Spleen (tissue), 11 donors: ENCODE measurements at regions not wholly inside any gene's neighbourhood (a gene's known extent, or its start where the extent isn't known, plus 50 kb on each side); places are given as distances from the start of the nearest gene placed in this dataset.
"Not testable (repeated sequence)": the region's sequence is repeated elsewhere in the genome, so short reads cannot be mapped to it uniquely, and the experiment has no call there.

ENCODE experiments used
- DNase-seq: peaks from one replicate; pipeline ENCODE4 v3.0.0-alpha.2; 2020
- H3K27ac ChIP-seq, 8 donors: fragments of 200-600 bp; sonication (generic) in 7 of 8; 1 replicate in 4 of 8; 2 replicates in 4 of 8; pipeline versions ENCODE4 v1.5.0 to v1.8.0; 2016 to 2021; ENCODE audit warnings: inconsistent platforms in 4 of 8, mild to moderate bottlenecking in 4 of 8, moderate library complexity in 1 of 8
- H3K27me3 ChIP-seq, 7 donors: fragments of 200-600 bp; sonication (generic) in 6 of 7; replicated peaks in 1 of 7; 1 replicate in 4 of 7; 2 replicates in 3 of 7; pipeline versions ENCODE4 v1.5.0 to v1.8.0; 2016 to 2021; ENCODE audit warnings: inconsistent platforms in 3 of 7, mild to moderate bottlenecking in 1 of 7
- H3K36me3 ChIP-seq, 6 donors: fragments of 200-600 bp; sonication (generic) in 5 of 6; 1 replicate in 4 of 6; 2 replicates in 2 of 6; pipeline versions ENCODE4 v1.5.0 to v1.8.0; 2016 to 2021; ENCODE audit warnings: inconsistent platforms in 2 of 6
- H3K4me1 ChIP-seq, 6 donors: fragments of 200-600 bp; sonication (generic) in 5 of 6; 1 replicate in 3 of 6; 2 replicates in 3 of 6; pipeline versions ENCODE4 v1.5.0 to v1.8.0; 2016 to 2021; ENCODE audit warnings: inconsistent platforms in 3 of 6
- H3K4me3 ChIP-seq, 8 donors: fragments of 200-600 bp; sonication (generic) in 7 of 8; 1 replicate in 4 of 8; 2 replicates in 4 of 8; pipeline versions ENCODE4 v1.5.0 to v1.8.0; 2016 to 2021; ENCODE audit warnings: inconsistent platforms in 4 of 8, mild to moderate bottlenecking in 4 of 8, moderate library complexity in 2 of 8
- H3K9me3 ChIP-seq, 8 donors: fragments of 200-600 bp; sonication (generic) in 7 of 8; 1 replicate in 4 of 8; 2 replicates in 4 of 8; pipeline versions ENCODE4 v1.5.0 to v1.8.0; 2016 to 2021; ENCODE audit warnings: inconsistent platforms in 4 of 8
- CTCF ChIP-seq, 11 experiments: fragments of 200-600 bp in 7 of 11; fragments of 450-650 bp in 4 of 11; sonication (generic) in 4 of 11; IDR thresholded peaks in 8 of 11; conservative IDR thresholded peaks in 3 of 11; 1 replicate in 7 of 11; 2 replicates in 4 of 11; pipeline versions ENCODE4 v1.4.0 to v1.8.0; 2016 to 2021; ENCODE audit warnings: antibody characterized with exemption in 11 of 11, inconsistent platforms in 4 of 11, mild to moderate bottlenecking in 1 of 11
- POLR2A ChIP-seq, 3 donors: fragments of 450-650 bp; IDR thresholded peaks; one replicate each; pipeline ENCODE4 v1.5.1; 2017; ENCODE audit warnings: antibody characterized with exemption in 3 of 3, mild to moderate bottlenecking in 1 of 3
- POLR2AphosphoS5 ChIP-seq, 3 donors: sonication (generic); formaldehyde crosslinking; IDR thresholded peaks; one replicate each; pipeline ENCODE4 v1.5.1; 2017; ENCODE audit warnings: antibody characterized with exemption in 3 of 3
- WGBS, 5 donors: extraction: QIAGEN DNeasy Blood & Tissue Kit in 3 of 5; methylation state at CpG; one replicate each; pipeline versions ENCODE4 v1.1.5 to v1.1.7; 2013 to 2018; 5-methylcytosine and 5-hydroxymethylcytosine counted together
- intact Hi-C: fragments of 100-400 bp; cut with DNase I; formaldehyde crosslinking; loops from one replicate; pipeline ENCODE4 v1.15.0; 2023; ENCODE audit warnings: low total_unique reads
- donor health status: healthy with polysubstance abuse.
- donor health status: DM: no; HTN: no; CAD: no; lungs with moderate emphysema.
- donor health status: DM: no; HTN: no; CAD: no.
- donor health status: Bipolar disorder and iron deficiency.
- donor health status: healthy.
- donor health status: DM: no; HTN: no; CAD: no.
- donor health status: DM: yes; HTN: yes; CAD: no.

- Histone ChIP-seq H3K9me3 (peaks cover 0 to 11% (median 9%) of the 10 kb centered on the region in 8 donors), H3K36me3 (no peaks in the 10 kb centered on the region), H3K4me3 (no peak overlapping the region), H3K27ac (no peak overlapping the region), H3K4me1 (no peaks in the 10 kb centered on the region), H3K27me3 (no peaks in the 10 kb centered on the region)
- WGBS, 5 donors: 75 to 94% (median 79%) methylated on average over 1 of the region's 1 CpG
- intact Hi-C loops: no loop called here
- no peak for DNase-seq
- no peak for TF ChIP-seq POLR2A (IDR thresholded peaks at IDR 0.05)
- TF ChIP-seq POLR2AphosphoS5 (IDR thresholded peaks at IDR 0.05): no peak
- no peak for TF ChIP-seq CTCF (IDR thresholded peaks at IDR 0.05 in 8 of 11, conservative IDR thresholded peaks at IDR 0.05 in 3 of 11)
These were observed 1470.3 kb upstream of the ACVR2A start for GRCh38 chr2:146374505-146374904.

GRCh38 chr2:146371364-146371763 is 1473.5 kb upstream of the ACVR2A start:
- H3K27ac ChIP-seq, DNase-seq, H3K4me3 ChIP-seq, H3K4me1 ChIP-seq, H3K36me3 ChIP-seq, intact Hi-C loops, H3K27me3 ChIP-seq: not testable (repeated sequence)
- 66 to 93% (median 84%) methylated on average over 1 of the region's 1 CpG for WGBS, 5 donors
- H3K9me3 ChIP-seq: peaks cover 0 to 11% (median 9%) of the 10 kb centered on the region in 8 donors

GRCh38 chr2:146370826-146371225 is 1474.0 kb upstream of the ACVR2A start:
- intact Hi-C loops: no loop called here
- TF ChIP-seq POLR2A (IDR thresholded peaks at IDR 0.05): no peak
- no peak for TF ChIP-seq CTCF (IDR thresholded peaks at IDR 0.05 in 8 of 11, conservative IDR thresholded peaks at IDR 0.05 in 3 of 11)
- no peak for TF ChIP-seq POLR2AphosphoS5 (IDR thresholded peaks at IDR 0.05)
- Histone ChIP-seq H3K4me1 (no peaks in the 10 kb centered on the region), H3K27ac (no peak overlapping the region), H3K36me3 (no peaks in the 10 kb centered on the region), H3K9me3 (peaks cover 0 to 11% (median 9%) of the 10 kb centered on the region in 8 donors), H3K27me3 (no peaks in the 10 kb centered on the region), H3K4me3 (no peak overlapping the region)
- DNase-seq: no peak

- H3K27ac ChIP-seq: no peak overlapping the region
- no peak overlapping the region for H3K4me3 ChIP-seq
- intact Hi-C loops: no loop called here
- DNase-seq: no peak
- H3K4me1 ChIP-seq: no peaks in the 10 kb centered on the region
- H3K36me3 ChIP-seq: no peaks in the 10 kb centered on the region
- no peak for TF ChIP-seq CTCF (IDR thresholded peaks at IDR 0.05 in 8 of 11, conservative IDR thresholded peaks at IDR 0.05 in 3 of 11)
- TF ChIP-seq POLR2A (IDR thresholded peaks at IDR 0.05): no peak
- peaks cover 0 to 7% (median 2%) of the 10 kb centered on the region in 8 donors for H3K9me3 ChIP-seq
- no peaks in the 10 kb centered on the region for H3K27me3 ChIP-seq
These were observed 1478.6 kb upstream of the ACVR2A start for GRCh38 chr2:146366276-146366675.

GRCh38 chr2:146365041-146365440 is 1479.8 kb upstream of the ACVR2A start:
- no peak for DNase-seq
- no peaks in the 10 kb centered on the region for H3K9me3 ChIP-seq
- no peaks in the 10 kb centered on the region for H3K36me3 ChIP-seq
- intact Hi-C loops: no loop called here
- TF ChIP-seq POLR2A (IDR thresholded peaks at IDR 0.05) (no peak), CTCF (IDR thresholded peaks at IDR 0.05 in 8 of 11, conservative IDR thresholded peaks at IDR 0.05 in 3 of 11) (no peak), POLR2AphosphoS5 (IDR thresholded peaks at IDR 0.05) (no peak)
- no peaks in the 10 kb centered on the region for H3K27me3 ChIP-seq
- no peak overlapping the region for H3K4me3 ChIP-seq
- no peaks in the 10 kb centered on the region for H3K4me1 ChIP-seq
- WGBS, 5 donors: 76 to 95% (median 90%) methylated on average over 1 of the region's 1 CpG
- H3K27ac ChIP-seq: no peak overlapping the region
